Upper lobe of left lung (tissue), 4 donors: ENCODE measurements at regions not wholly inside any gene's neighbourhood (a gene's known extent, or its start where the extent isn't known, plus 50 kb on each side); places are given as distances from the start of the nearest gene placed in this dataset.

Experiments used
- CTCF ChIP-seq, 6 experiments: fragments of 450-650 bp in 4 of 6; fragments of 200-600 bp in 2 of 6; sonication (generic) in 2 of 6; IDR thresholded peaks; one replicate each; pipeline ENCODE4 v1.5.1; 2016 to 2019; ENCODE audit warnings: antibody characterized with exemption in 6 of 6
- POLR2AphosphoS5 ChIP-seq, 2 donors: sonication (generic); formaldehyde crosslinking; IDR thresholded peaks; one replicate each; pipeline ENCODE4 v1.5.1; 2017; ENCODE audit warnings: antibody characterized with exemption in 2 of 2

- no peak for TF ChIP-seq CTCF (IDR thresholded peaks at IDR 0.05)
- no peak for TF ChIP-seq POLR2AphosphoS5 (IDR thresholded peaks at IDR 0.05)
Observed at GRCh38 chr3:124520970-124521369, 209.3 kb upstream of the UMPS start.
